ENCODE measurements at regions not wholly inside any gene's neighbourhood (a gene's known extent, or its start where the extent isn't known, plus 50 kb on each side); places are given as distances from the start of the nearest gene placed in this dataset.
A peak's percentile ranks its signal among the peaks of the same experiment; 100 is the strongest.
"Not testable (repeated sequence)": the region's sequence is repeated elsewhere in the genome, so short reads cannot be mapped to it uniquely, and the experiment has no call there.

- no peak for DNase-seq
These were observed 50.1 kb downstream of the GCNT4 start for GRCh38 chr5:75002271-75002670.

GRCh38 chr5:74995926-74996325, 56.4 kb downstream of the GCNT4 start:
- DNase-seq, result no peak

GRCh38 chr5:74994826-74995225, 57.5 kb downstream of the GCNT4 start:
- DNase-seq, result no peak

GRCh38 chr5:74993743-74994142, 58.6 kb downstream of the GCNT4 start:
- no peak for DNase-seq

- DNase-seq, result no peak
These were observed 59.6 kb downstream of the GCNT4 start for GRCh38 chr5:74992791-74993190.

GRCh38 chr5:74991522-74991921, 60.8 kb downstream of the GCNT4 start:
- DNase-seq, result no peak

GRCh38 chr5:74990194-74990593, 62.2 kb downstream of the GCNT4 start:
- DNase-seq, result no peak

- no peak for DNase-seq
These were observed 63.9 kb downstream of the GCNT4 start for GRCh38 chr5:74988273-74988983.

GRCh38 chr5:74978345-74978744, 74.0 kb downstream of the GCNT4 start:
- DNase-seq, result peak; percentile 57

- no peak for DNase-seq
These were observed 74.9 kb downstream of the GCNT4 start for GRCh38 chr5:74977471-74977870.

- DNase-seq, result no peak
These were observed 75.7 kb downstream of the GCNT4 start for GRCh38 chr5:74976651-74977050.

GRCh38 chr5:74975582-74975981, 76.8 kb downstream of the GCNT4 start:
- DNase-seq, result no peak

GRCh38 chr5:74974451-74975091, 77.8 kb downstream of the GCNT4 start:
- no peak for DNase-seq

GRCh38 chr5:74973694-74974093, 78.7 kb downstream of the GCNT4 start:
- no peak for DNase-seq

GRCh38 chr5:74971947-74972460, 80.4 kb downstream of the GCNT4 start:
- no peak for DNase-seq

- DNase-seq, result not testable (repeated sequence)
These were observed 81.5 kb downstream of the GCNT4 start for GRCh38 chr5:74970891-74971290.

- DNase-seq, result no peak
These were observed 82.6 kb downstream of the GCNT4 start for GRCh38 chr5:74969726-74970125.

GRCh38 chr5:74966141-74967026, 86.0 kb downstream of the GCNT4 start:
- DNase-seq, result no peak

GRCh38 chr5:74963407-74963806, 89.0 kb downstream of the GCNT4 start:
- DNase-seq, result no peak

GRCh38 chr5:74957906-74958305, 91.7 kb upstream of the FAM169A start:
- no peak for DNase-seq

GRCh38 chr5:74957029-74957784, 91.0 kb upstream of the FAM169A start:
- no peak for DNase-seq

GRCh38 chr5:74956278-74956677, 90.1 kb upstream of the FAM169A start:
- no peak for DNase-seq

- DNase-seq, result no peak
These were observed 88.7 kb upstream of the FAM169A start for GRCh38 chr5:74954919-74955318.

Measured in MV-4-11 (cell line).